ENCODE measurements at regions not wholly inside any gene's neighbourhood (a gene's known extent, or its start where the extent isn't known, plus 50 kb on each side); places are given as distances from the start of the nearest gene placed in this dataset.

DNA sequence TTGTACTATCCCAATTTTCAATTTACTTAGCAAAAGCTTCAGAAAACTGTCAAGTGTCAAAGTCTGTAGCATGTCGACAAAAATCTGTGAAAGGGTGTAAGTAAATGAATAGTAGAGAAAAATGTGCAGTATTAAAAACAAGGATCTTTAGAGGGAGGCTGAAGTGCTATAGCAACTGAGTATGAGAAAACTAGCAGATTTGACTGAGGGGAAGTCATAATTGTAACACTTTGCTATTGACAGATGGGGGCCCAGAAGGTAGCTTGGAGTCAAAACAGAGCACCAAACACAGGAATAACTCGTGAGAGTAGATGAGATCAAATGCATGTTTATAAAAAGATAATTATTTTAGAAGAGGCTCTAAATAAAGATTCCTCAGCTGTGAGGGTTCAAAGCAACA, 657.7 kb downstream of the TMEM182 start:
- TF ChIP-seq EZH2 (IDR thresholded peaks at IDR 0.05; ENCODE audit: borderline replicate concordance, low read depth, low read length, severe bottlenecking), result no peak
- no peak for TF ChIP-seq POLR2AphosphoS5 (IDR thresholded peaks at IDR 0.05; ENCODE audit: insufficient read depth, low read depth, low read length)
- TF ChIP-seq, protein P1, sequence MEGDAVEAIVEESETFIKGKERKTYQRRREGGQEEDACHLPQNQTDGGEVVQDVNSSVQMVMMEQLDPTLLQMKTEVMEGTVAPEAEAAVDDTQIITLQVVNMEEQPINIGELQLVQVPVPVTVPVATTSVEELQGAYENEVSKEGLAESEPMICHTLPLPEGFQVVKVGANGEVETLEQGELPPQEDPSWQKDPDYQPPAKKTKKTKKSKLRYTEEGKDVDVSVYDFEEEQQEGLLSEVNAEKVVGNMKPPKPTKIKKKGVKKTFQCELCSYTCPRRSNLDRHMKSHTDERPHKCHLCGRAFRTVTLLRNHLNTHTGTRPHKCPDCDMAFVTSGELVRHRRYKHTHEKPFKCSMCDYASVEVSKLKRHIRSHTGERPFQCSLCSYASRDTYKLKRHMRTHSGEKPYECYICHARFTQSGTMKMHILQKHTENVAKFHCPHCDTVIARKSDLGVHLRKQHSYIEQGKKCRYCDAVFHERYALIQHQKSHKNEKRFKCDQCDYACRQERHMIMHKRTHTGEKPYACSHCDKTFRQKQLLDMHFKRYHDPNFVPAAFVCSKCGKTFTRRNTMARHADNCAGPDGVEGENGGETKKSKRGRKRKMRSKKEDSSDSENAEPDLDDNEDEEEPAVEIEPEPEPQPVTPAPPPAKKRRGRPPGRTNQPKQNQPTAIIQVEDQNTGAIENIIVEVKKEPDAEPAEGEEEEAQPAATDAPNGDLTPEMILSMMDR (IDR thresholded peaks at IDR 0.05; ENCODE audit: extremely low read depth in 1 of 2, insufficient read depth in 1 of 2, low read depth in 1 of 2, low read length in 2 of 2), result no peak
- TF ChIP-seq POLR2A (IDR thresholded peaks at IDR 0.05; ENCODE audit: low read depth, low read length), result no peak
- TF ChIP-seq, protein P2, sequence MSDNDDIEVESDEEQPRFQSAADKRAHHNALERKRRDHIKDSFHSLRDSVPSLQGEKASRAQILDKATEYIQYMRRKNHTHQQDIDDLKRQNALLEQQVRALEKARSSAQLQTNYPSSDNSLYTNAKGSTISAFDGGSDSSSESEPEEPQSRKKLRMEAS (IDR thresholded peaks at IDR 0.05; ENCODE audit: insufficient read depth, insufficient read length), result no peak
- TF ChIP-seq JUN (IDR thresholded peaks at IDR 0.05; ENCODE audit: borderline replicate concordance, insufficient read depth, insufficient read length, low read depth), result no peak
- TF ChIP-seq GATA2 (IDR thresholded peaks at IDR 0.05; ENCODE audit: insufficient read depth, insufficient read length, low read depth, low read length), result no peak
- TF ChIP-seq FOS (IDR thresholded peaks at IDR 0.05; ENCODE audit: borderline replicate concordance, insufficient read depth, low read length), result no peak
- no peak for TF ChIP-seq MYC (IDR thresholded peaks at IDR 0.05; ENCODE audit: low read depth, low read length)

All from endothelial cell of umbilical vein (primary cell).